ENCODE measurements at regions not wholly inside any gene's neighbourhood (a gene's known extent, or its start where the extent isn't known, plus 50 kb on each side); places are given as distances from the start of the nearest gene placed in this dataset.

DNA sequence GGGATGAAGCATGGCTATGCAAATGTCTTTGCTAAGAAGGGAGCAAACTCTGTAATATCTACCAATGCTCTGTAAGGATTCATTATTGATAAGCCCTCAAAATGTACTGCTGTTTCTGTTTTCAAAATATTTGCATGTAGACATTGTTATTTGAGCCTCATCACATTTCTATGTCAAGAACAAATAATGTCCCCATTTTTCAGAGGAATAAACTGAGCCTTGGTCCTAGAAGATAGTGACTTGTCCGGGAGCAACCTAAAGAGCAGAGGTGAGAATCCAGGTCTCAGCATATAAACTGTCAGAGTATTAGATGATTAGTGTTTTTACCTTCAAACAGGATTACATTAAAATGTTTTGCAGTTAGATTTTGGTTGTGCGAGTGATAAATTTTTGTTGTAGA is 125.5 kb upstream of the SRRM4 start:
- TF ChIP-seq, protein P1, sequence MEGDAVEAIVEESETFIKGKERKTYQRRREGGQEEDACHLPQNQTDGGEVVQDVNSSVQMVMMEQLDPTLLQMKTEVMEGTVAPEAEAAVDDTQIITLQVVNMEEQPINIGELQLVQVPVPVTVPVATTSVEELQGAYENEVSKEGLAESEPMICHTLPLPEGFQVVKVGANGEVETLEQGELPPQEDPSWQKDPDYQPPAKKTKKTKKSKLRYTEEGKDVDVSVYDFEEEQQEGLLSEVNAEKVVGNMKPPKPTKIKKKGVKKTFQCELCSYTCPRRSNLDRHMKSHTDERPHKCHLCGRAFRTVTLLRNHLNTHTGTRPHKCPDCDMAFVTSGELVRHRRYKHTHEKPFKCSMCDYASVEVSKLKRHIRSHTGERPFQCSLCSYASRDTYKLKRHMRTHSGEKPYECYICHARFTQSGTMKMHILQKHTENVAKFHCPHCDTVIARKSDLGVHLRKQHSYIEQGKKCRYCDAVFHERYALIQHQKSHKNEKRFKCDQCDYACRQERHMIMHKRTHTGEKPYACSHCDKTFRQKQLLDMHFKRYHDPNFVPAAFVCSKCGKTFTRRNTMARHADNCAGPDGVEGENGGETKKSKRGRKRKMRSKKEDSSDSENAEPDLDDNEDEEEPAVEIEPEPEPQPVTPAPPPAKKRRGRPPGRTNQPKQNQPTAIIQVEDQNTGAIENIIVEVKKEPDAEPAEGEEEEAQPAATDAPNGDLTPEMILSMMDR (IDR thresholded peaks at IDR 0.05), result no peak
- TF ChIP-seq POLR2A (IDR thresholded peaks at IDR 0.05), result no peak
- no peak for TF ChIP-seq EP300 (IDR thresholded peaks at IDR 0.05)
